B cell (primary cell): ENCODE measurements at regions not wholly inside any gene's neighbourhood (a gene's known extent, or its start where the extent isn't known, plus 50 kb on each side); places are given as distances from the start of the nearest gene placed in this dataset.

Source experiments
- ATAC-seq: fragments of 200-7000 bp; cut with Tn5 transposase; one replicate; pipeline ENCODE4 v1.10.0; 2021; ENCODE audit warnings: low read depth, mild to moderate bottlenecking, moderate number of reproducible peaks, moderate library complexity
- CTCF ChIA-PET: fragments of 350-600 bp; sonication (Branson Sonifier 250); formaldehyde crosslinking; loops from one replicate; lab custom pipeline; 2021; ENCODE audit warnings: antibody characterized with exemption, inconsistent platforms; lab: Charles Lee
- POLR2A ChIA-PET: fragments of 350-600 bp; sonication (Branson Sonifier 250); formaldehyde crosslinking; loops from one replicate; lab custom pipeline; 2021; ENCODE audit warnings: antibody characterized with exemption; lab: Charles Lee
- DNase-seq: peaks from one replicate; pipeline ENCODE4 v3.0.0; 2013
- H2AFZ ChIP-seq: 2 replicates; pipeline ENCODE4 v1.6.1; 2012; ENCODE audit warnings: mild to moderate bottlenecking, low read depth, low read length; ENCODE audit not compliant: insufficient read depth, poor library complexity, severe bottlenecking
- H3K27ac ChIP-seq, 2 donors: 1 replicate in 1 of 2; 2 replicates in 1 of 2; pipeline ENCODE4 v1.5.1; 2012 to 2013; ENCODE audit warnings: low read length in 2 of 2, mild to moderate bottlenecking in 2 of 2, moderate library complexity in 1 of 2
- H3K27me3 ChIP-seq, 4 experiments: fragments of 200-600 bp in 1 of 4; sonication (generic) in 1 of 4; replicated peaks in 1 of 4; 1 replicate in 2 of 4; 2 replicates in 2 of 4; pipeline versions ENCODE4 v1.6.1 to v1.7.0; 2013 to 2016; ENCODE audit warnings: low read length in 3 of 4, mild to moderate bottlenecking in 2 of 4, mixed read lengths in 1 of 4, moderate library complexity in 1 of 4; ENCODE audit not compliant: insufficient read depth in 4 of 4, control insufficient read depth in 3 of 4; ENCODE audit errors: control extremely low read depth in 1 of 4
- H3K36me3 ChIP-seq, 2 experiments: replicated peaks in 1 of 2; 1 replicate in 1 of 2; 2 replicates in 1 of 2; pipeline versions ENCODE4 v1.6.1 to v1.7.1; 2013; ENCODE audit warnings: low read length in 1 of 2; ENCODE audit not compliant: insufficient read depth in 2 of 2, control insufficient read depth in 1 of 2; ENCODE audit errors: control extremely low read depth in 1 of 2, extremely low read depth in 1 of 2
- H3K4me1 ChIP-seq, 2 donors: fragments of 200-600 bp in 1 of 2; sonication (generic) in 1 of 2; 1 replicate in 1 of 2; 2 replicates in 1 of 2; pipeline versions ENCODE4 v1.5.1 to v1.6.1; 2013 to 2017; ENCODE audit warnings: low read length in 2 of 2; ENCODE audit not compliant: control insufficient read depth in 2 of 2, insufficient read depth in 2 of 2
- H3K4me2 ChIP-seq: replicated peaks from 2 replicates; pipeline ENCODE3; 2012; ENCODE audit warnings: mild to moderate bottlenecking, low read depth, low read length; ENCODE audit not compliant: poor library complexity, severe bottlenecking
- H3K4me3 ChIP-seq, 5 experiments: fragments of 200-600 bp in 1 of 5; sonication (generic) in 1 of 5; 1 replicate in 3 of 5; 2 replicates in 2 of 5; pipeline versions ENCODE4 v1.5.1 to v1.7.0; 2011 to 2016; ENCODE audit warnings: low read length in 4 of 5, mild to moderate bottlenecking in 4 of 5, low read depth in 2 of 5, control low read depth in 1 of 5, moderate library complexity in 1 of 5; ENCODE audit not compliant: insufficient read depth in 1 of 5; ENCODE audit errors: control extremely low read depth in 1 of 5, extremely low read depth in 1 of 5
- H3K79me2 ChIP-seq: fragments of 200-600 bp; sonication (generic); one replicate; pipeline ENCODE4 v1.6.0; 2016; ENCODE audit warnings: low read length; ENCODE audit not compliant: control insufficient read depth, insufficient read depth
- H3K9ac ChIP-seq: fragments of 200-600 bp; sonication (generic); 2 replicates; pipeline ENCODE4 v1.6.1; 2017; ENCODE audit warnings: mild to moderate bottlenecking, low read length, moderate library complexity
- H3K9me3 ChIP-seq, 3 donors: one replicate each; pipeline versions ENCODE4 v1.6.1 to v1.7.1; 2013; ENCODE audit warnings: low read length in 2 of 3; ENCODE audit not compliant: control insufficient read depth in 2 of 3, insufficient read depth in 1 of 3; ENCODE audit errors: control extremely low read depth in 1 of 3
- H4K20me1 ChIP-seq: 2 replicates; pipeline ENCODE4 v1.6.0; 2012; ENCODE audit warnings: mild to moderate bottlenecking, low read length; ENCODE audit not compliant: insufficient read depth, control insufficient read depth, poor library complexity, severe bottlenecking
- H3K27ac Mint-ChIP-seq: one replicate; pipeline ENCODE4 v1.8.0; 2021; ENCODE audit warnings: mixed read lengths
- H3K27me3 Mint-ChIP-seq: one replicate; pipeline ENCODE4 v1.8.0; 2021; ENCODE audit warnings: mixed read lengths
- H3K4me1 Mint-ChIP-seq: one replicate; pipeline ENCODE4 v1.8.0; 2021; ENCODE audit warnings: mixed read lengths
- H3K4me3 Mint-ChIP-seq: one replicate; pipeline ENCODE4 v1.8.0; 2021; ENCODE audit warnings: mixed read lengths
- H3K9me3 Mint-ChIP-seq: one replicate; pipeline ENCODE4 v1.8.0; 2022; ENCODE audit warnings: mixed read lengths; ENCODE audit not compliant: insufficient read depth
- CTCF ChIP-seq: fragments of 200-600 bp; IDR thresholded peaks from one replicate; pipeline ENCODE4 v1.8.0; 2022; ENCODE audit warnings: antibody characterized with exemption, mild to moderate bottlenecking
- EZH2 ChIP-seq: IDR thresholded peaks from 2 replicates; pipeline ENCODE4 v1.6.1; 2012; ENCODE audit warnings: borderline replicate concordance, low read depth, mild to moderate bottlenecking, moderate library complexity, low read length; ENCODE audit not compliant: insufficient read depth, poor library complexity, severe bottlenecking
- WGBS: methylation state at CpG from one replicate; pipeline ENCODE4 v1.1.5; 2013; ENCODE audit warnings: missing lambda C conversion rate; ENCODE audit not compliant: insufficient coverage; 5-methylcytosine and 5-hydroxymethylcytosine counted together
- intact Hi-C: fragments of 100-400 bp; cut with micrococcal nuclease; formaldehyde crosslinking; loops from one replicate; pipeline ENCODE4 v1.10.0; 2022

DNA sequence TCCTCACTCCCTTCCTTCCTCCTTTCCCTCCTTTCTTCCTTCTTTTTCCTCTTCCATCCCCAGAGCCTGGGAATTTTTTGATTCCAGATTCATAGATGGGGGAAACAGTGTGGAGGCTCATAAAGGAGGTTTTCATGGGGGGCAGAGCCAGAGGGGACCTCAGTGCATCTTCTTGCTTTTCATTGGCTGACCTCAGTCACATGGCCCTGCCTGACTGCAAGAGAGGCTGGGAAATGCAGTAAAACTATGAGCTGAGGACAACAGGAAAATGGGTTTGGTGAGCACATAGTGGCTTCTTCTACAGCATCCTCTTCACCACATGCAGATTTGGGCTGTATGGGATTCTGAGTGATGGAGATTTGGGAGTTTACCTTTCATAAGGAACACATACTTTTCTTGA, 437.1 kb upstream of the TBX3 start:
- Mint-ChIP-seq H3K9me3 (peaks cover 5% of the 10 kb centered on the region), H3K27me3 (no peaks in the 10 kb centered on the region), H3K4me3 (no peak overlapping the region), H3K4me1 (no peaks in the 10 kb centered on the region), H3K27ac (no peak overlapping the region)
- ChIA-PET CTCF (no interaction called here), POLR2A (no interaction called here)
- Histone ChIP-seq H3K79me2 (no peaks in the 10 kb centered on the region), H3K9me3 (peaks cover 0 to 5% (median 0%) of the 10 kb centered on the region in 3 donors), H3K4me1 (no peaks in the 10 kb centered on the region), H3K4me3 (no peak overlapping the region), H3K27me3 (no peaks in the 10 kb centered on the region), H3K36me3 (no peaks in the 10 kb centered on the region), H3K27ac (no peak overlapping the region), H3K9ac (no peak overlapping the region), H4K20me1 (no peaks in the 10 kb centered on the region), H2AFZ (no peak overlapping the region), H3K4me2 (no peak overlapping the region)
- intact Hi-C loops, result no loop called here
- ATAC-seq (no peak), DNase-seq (no peak)
- TF ChIP-seq EZH2 (no peak), CTCF (no peak)

DNA sequence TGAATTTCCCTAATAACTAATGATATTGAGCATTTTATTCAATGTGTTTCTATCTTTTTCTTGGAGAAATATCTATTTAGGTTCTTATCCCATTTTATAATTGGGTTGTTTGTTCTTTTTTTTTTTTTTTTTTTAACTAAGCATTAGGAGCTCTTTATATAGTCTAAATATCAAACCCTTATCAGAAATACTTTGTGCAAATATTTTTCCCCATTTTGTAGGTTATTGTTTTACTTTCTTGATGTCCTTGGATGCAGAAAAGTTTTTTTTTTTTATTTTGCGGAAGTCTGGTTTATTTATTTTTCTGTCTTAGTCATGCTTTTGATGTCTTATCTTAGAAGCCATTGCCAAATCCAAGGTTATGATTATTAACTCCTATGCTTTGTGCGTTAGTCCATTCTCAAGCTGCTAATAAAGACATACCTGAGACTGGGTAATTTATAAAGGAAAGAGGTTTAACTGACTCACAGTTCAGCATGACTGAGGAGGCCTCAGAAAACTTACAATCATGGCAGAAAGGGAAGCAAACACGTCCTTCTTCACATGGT, 434.3 kb upstream of the TBX3 start:
- H3K27me3 ChIP-seq, result no peaks in the 10 kb centered on the region
- no peak for TF ChIP-seq EZH2
- TF ChIP-seq CTCF, result no peak
- peaks cover 0 to 5% (median 0%) of the 10 kb centered on the region in 3 donors for H3K9me3 ChIP-seq
- H3K36me3 ChIP-seq, result no peaks in the 10 kb centered on the region
- intact Hi-C loops, result no loop called here
- H3K4me1 Mint-ChIP-seq, result no peaks in the 10 kb centered on the region
- no peaks in the 10 kb centered on the region for H3K27me3 Mint-ChIP-seq
- H3K4me3 Mint-ChIP-seq, result no peak overlapping the region
- ATAC-seq (no peak), DNase-seq (no peak)
- H3K27ac Mint-ChIP-seq, result no peak overlapping the region
- H3K27ac ChIP-seq, result no peak overlapping the region
- WGBS, result 80% methylated on average over 1 of the region's 3 CpGs
- H3K79me2 ChIP-seq, result no peaks in the 10 kb centered on the region
- ChIA-PET CTCF (no interaction called here), POLR2A (no interaction called here)
- H3K4me2 ChIP-seq, result no peak overlapping the region
- peaks cover 5% of the 10 kb centered on the region for H3K9me3 Mint-ChIP-seq
- H3K9ac ChIP-seq, result no peak overlapping the region
- H3K4me3 ChIP-seq, result no peak overlapping the region
- no peaks in the 10 kb centered on the region for H4K20me1 ChIP-seq
- H3K4me1 ChIP-seq, result no peaks in the 10 kb centered on the region
- no peak overlapping the region for H2AFZ ChIP-seq
